HCT116 (cell line): ENCODE measurements at regions not wholly inside any gene's neighbourhood (a gene's known extent, or its start where the extent isn't known, plus 50 kb on each side); places are given as distances from the start of the nearest gene placed in this dataset.

ENCODE experiments used
- EGR1 ChIP-seq: IDR thresholded peaks from 2 replicates; pipeline ENCODE4 v1.6.1; 2012; ENCODE audit warnings: low read depth
- ELF1 ChIP-seq: IDR thresholded peaks from 2 replicates; pipeline ENCODE4 v1.6.1; 2012; ENCODE audit warnings: low read depth, borderline replicate concordance
- EZH2phosphoT487 ChIP-seq: fragments of 200-600 bp; IDR thresholded peaks from 2 replicates; pipeline ENCODE4 v1.6.1; 2018; ENCODE audit warnings: antibody characterized with exemption, borderline replicate concordance
- JUND ChIP-seq: IDR thresholded peaks from 2 replicates; pipeline ENCODE4 v1.6.1; 2012
- POLR2A ChIP-seq: IDR thresholded peaks from 2 replicates; pipeline ENCODE4 v1.7.0; 2011; ENCODE audit warnings: borderline replicate concordance; ENCODE audit not compliant: insufficient read depth, insufficient read length; ENCODE audit errors: extremely low read depth
- RAD21 ChIP-seq: IDR thresholded peaks from 2 replicates; pipeline ENCODE4 v1.6.1; 2012; ENCODE audit warnings: low read depth, mild to moderate bottlenecking
- SIN3A ChIP-seq: IDR thresholded peaks from 2 replicates; pipeline ENCODE4 v1.6.1; 2012; ENCODE audit warnings: low read depth
- SP1 ChIP-seq: IDR thresholded peaks from 2 replicates; pipeline ENCODE4 v1.6.1; 2012; ENCODE audit warnings: low read depth
- YY1 ChIP-seq: IDR thresholded peaks from 2 replicates; pipeline ENCODE4 v1.6.1; 2011; ENCODE audit warnings: low read length, low read depth, moderate library complexity, mild to moderate bottlenecking; ENCODE audit not compliant: insufficient replicate concordance; ENCODE audit errors: extremely low read depth
- TF ChIP-seq, protein P1 (sequence below), 3 experiments: fragments of 200-600 bp in 1 of 3; sonication (generic) in 1 of 3; IDR thresholded peaks in 2 of 3; conservative IDR thresholded peaks in 1 of 3; 2 replicates each; pipeline ENCODE4 v1.5.1; 2012 to 2017; ENCODE audit warnings: low read depth in 2 of 3, low read length in 2 of 3, antibody characterized with exemption in 1 of 3, borderline replicate concordance in 1 of 3, control low read depth in 1 of 3, mild to moderate bottlenecking in 1 of 3, mixed read lengths in 1 of 3, mixed run types in 1 of 3, moderate library complexity in 1 of 3; ENCODE audit not compliant: insufficient read depth in 1 of 3
- TF ChIP-seq, protein P2 (sequence below): IDR thresholded peaks from 2 replicates; pipeline ENCODE4 v1.6.1; 2012
- TF ChIP-seq, protein P3 (sequence below): IDR thresholded peaks from 2 replicates; pipeline ENCODE4 v1.6.1; 2011; ENCODE audit warnings: mild to moderate bottlenecking, low read length, moderate library complexity; ENCODE audit not compliant: insufficient replicate concordance; ENCODE audit errors: extremely low read depth

DNA sequence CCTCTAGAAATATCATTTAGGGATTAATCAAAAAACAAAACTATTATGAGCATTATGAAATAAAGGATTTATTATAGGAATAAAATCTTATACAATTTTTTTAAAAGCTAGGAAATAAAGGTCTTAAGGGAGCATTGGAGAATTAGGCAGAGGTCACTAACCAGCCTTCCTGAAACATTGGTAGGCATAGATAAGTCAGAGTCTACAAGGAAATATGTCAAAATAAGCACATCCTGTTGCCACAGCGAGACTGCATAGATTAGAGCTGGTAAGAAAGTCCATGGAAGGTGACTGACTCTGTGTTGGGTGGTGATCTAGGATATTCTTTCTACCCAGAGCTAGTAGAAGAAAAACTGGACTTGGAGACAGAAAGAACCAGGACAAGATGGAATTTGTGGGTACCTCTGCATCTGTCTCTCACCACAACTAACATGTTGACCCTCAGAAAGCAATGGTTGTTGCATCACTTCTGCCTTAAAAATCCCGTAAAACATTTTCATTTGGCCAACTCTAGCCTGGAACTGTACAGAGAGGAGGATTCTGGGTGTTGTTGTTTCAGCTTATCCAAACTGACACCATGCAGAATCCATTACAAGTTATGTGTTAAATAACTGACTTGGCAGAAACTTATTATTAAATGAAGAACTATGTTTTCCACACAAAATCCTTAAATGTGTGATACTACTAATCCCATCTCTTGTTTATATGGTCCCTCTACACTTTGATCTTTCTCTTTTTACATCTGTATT is 77.1 kb downstream of the FBXO5 start:
- no peak for TF ChIP-seq RAD21
- TF ChIP-seq, protein P1, sequence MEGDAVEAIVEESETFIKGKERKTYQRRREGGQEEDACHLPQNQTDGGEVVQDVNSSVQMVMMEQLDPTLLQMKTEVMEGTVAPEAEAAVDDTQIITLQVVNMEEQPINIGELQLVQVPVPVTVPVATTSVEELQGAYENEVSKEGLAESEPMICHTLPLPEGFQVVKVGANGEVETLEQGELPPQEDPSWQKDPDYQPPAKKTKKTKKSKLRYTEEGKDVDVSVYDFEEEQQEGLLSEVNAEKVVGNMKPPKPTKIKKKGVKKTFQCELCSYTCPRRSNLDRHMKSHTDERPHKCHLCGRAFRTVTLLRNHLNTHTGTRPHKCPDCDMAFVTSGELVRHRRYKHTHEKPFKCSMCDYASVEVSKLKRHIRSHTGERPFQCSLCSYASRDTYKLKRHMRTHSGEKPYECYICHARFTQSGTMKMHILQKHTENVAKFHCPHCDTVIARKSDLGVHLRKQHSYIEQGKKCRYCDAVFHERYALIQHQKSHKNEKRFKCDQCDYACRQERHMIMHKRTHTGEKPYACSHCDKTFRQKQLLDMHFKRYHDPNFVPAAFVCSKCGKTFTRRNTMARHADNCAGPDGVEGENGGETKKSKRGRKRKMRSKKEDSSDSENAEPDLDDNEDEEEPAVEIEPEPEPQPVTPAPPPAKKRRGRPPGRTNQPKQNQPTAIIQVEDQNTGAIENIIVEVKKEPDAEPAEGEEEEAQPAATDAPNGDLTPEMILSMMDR (IDR thresholded peaks at IDR 0.05 in 2 of 3, conservative IDR thresholded peaks at IDR 0.05 in 1 of 3; ENCODE audit: borderline replicate concordance in 1 of 3, insufficient read depth in 1 of 3, low read depth in 2 of 3, low read length in 2 of 3) = no peak
- no peak for TF ChIP-seq EGR1
- TF ChIP-seq POLR2A = no peak
- no peak for TF ChIP-seq EZH2phosphoT487
- TF ChIP-seq ELF1 = no peak
- no peak for TF ChIP-seq SP1
- TF ChIP-seq YY1 = no peak
- TF ChIP-seq JUND = no peak
- TF ChIP-seq SIN3A = no peak
- TF ChIP-seq, protein P2, sequence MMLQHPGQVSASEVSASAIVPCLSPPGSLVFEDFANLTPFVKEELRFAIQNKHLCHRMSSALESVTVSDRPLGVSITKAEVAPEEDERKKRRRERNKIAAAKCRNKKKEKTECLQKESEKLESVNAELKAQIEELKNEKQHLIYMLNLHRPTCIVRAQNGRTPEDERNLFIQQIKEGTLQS = no peak
- TF ChIP-seq, protein P3, sequence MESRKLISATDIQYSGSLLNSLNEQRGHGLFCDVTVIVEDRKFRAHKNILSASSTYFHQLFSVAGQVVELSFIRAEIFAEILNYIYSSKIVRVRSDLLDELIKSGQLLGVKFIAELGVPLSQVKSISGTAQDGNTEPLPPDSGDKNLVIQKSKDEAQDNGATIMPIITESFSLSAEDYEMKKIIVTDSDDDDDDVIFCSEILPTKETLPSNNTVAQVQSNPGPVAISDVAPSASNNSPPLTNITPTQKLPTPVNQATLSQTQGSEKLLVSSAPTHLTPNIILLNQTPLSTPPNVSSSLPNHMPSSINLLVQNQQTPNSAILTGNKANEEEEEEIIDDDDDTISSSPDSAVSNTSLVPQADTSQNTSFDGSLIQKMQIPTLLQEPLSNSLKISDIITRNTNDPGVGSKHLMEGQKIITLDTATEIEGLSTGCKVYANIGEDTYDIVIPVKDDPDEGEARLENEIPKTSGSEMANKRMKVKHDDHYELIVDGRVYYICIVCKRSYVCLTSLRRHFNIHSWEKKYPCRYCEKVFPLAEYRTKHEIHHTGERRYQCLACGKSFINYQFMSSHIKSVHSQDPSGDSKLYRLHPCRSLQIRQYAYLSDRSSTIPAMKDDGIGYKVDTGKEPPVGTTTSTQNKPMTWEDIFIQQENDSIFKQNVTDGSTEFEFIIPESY = no peak
